GM12878 (cell line): ENCODE measurements at regions not wholly inside any gene's neighbourhood (a gene's known extent, or its start where the extent isn't known, plus 50 kb on each side); places are given as distances from the start of the nearest gene placed in this dataset.

Experiments used
- ATAC-seq: fragments of 200-7000 bp; cut with Tn5 transposase; 3 replicates; pipeline ENCODE4 v1.9.1; 2020; ENCODE audit warnings: mild to moderate bottlenecking, moderate library complexity
- BruUV-seq: library from RNA; stranded (reverse); fragments of 400-500 nt; replicated peaks from 2 replicates; lab custom pipeline; 2021; lab: Mats Ljungman, UMichigan
- CTCF ChIA-PET: fragments of 300-600 bp; sonication (Branson Sonifier 250); formaldehyde crosslinking; extraction: SDS; loops from one replicate; lab custom pipeline; 2021; ENCODE audit warnings: inconsistent platforms; lab: Yijun Ruan, JAX
- POLR2A ChIA-PET: fragments of 350-600 bp; formaldehyde crosslinking; extraction: SDS; loops from one replicate; lab custom pipeline; 2021; ENCODE audit warnings: inconsistent platforms; lab: Charles Lee
- RAD21 ChIA-PET: fragments of 300-600 bp; sonication (Branson Sonifier 250); formaldehyde crosslinking; loops from one replicate; lab custom pipeline; 2023; ENCODE audit warnings: antibody characterized with exemption; ENCODE audit not compliant: unreplicated experiment; lab: Charles Lee
- SMC1A ChIA-PET: fragments of 300-600 bp; sonication (Branson Sonifier 250); formaldehyde crosslinking; loops from one replicate; lab custom pipeline; 2023; ENCODE audit not compliant: unreplicated experiment, uncharacterized antibody; lab: Charles Lee
- DNase-seq: peaks from one replicate; pipeline ENCODE4 v3.0.0-alpha.2; 2011; ENCODE audit warnings: low read depth, low spot score
- FAIRE-seq: peaks from 3 replicates; lab custom pipeline; 2011; peaks lifted over from hg19 to GRCh38; lab: Jason Lieb, UNC
- H2AFZ ChIP-seq: 2 replicates; pipeline ENCODE4 v1.6.0; 2011; ENCODE audit warnings: low read depth, low read length, control low read depth; ENCODE audit not compliant: control insufficient read depth
- H3K27ac ChIP-seq: 2 replicates; pipeline ENCODE4 v1.5.1; 2011; ENCODE audit warnings: control low read depth; ENCODE audit not compliant: control insufficient read depth, insufficient read depth
- H3K27me3 ChIP-seq, 2 experiments: replicated peaks in 1 of 2; 2 replicates each; pipeline versions ENCODE4 v1.6.0 to v1.6.1; 2011; ENCODE audit warnings: low read length in 1 of 2; ENCODE audit not compliant: control insufficient read depth in 2 of 2, insufficient read depth in 2 of 2
- H3K36me3 ChIP-seq, 2 experiments: 2 replicates each; pipeline ENCODE4 v1.5.1; 2011; ENCODE audit warnings: low read length in 1 of 2; ENCODE audit not compliant: control insufficient read depth in 2 of 2, insufficient read depth in 2 of 2
- H3K4me1 ChIP-seq: 2 replicates; pipeline ENCODE4 v1.6.1; 2011; ENCODE audit warnings: mild to moderate bottlenecking, low read length, moderate library complexity, mixed read lengths; ENCODE audit not compliant: control insufficient read depth, insufficient read depth
- H3K4me2 ChIP-seq: 2 replicates; pipeline ENCODE4 v1.6.0; 2011; ENCODE audit warnings: control low read depth; ENCODE audit not compliant: control insufficient read depth, insufficient read depth
- H3K4me3 ChIP-seq: fragments of 200-600 bp; sonication (generic); 2 replicates; pipeline ENCODE4 v1.5.1; 2016
- H3K79me2 ChIP-seq: 2 replicates; pipeline ENCODE4 v1.6.0; 2011; ENCODE audit warnings: low read length; ENCODE audit not compliant: control insufficient read depth, insufficient read depth
- H3K9ac ChIP-seq: 2 replicates; pipeline ENCODE4 v1.8.0; 2011; ENCODE audit warnings: low read length, control low read depth, mixed read lengths; ENCODE audit not compliant: control insufficient read depth, insufficient read depth
- H3K9me3 ChIP-seq: replicated peaks from 3 replicates; pipeline ENCODE4 v1.5.1; 2011; ENCODE audit warnings: mild to moderate bottlenecking, low read length; ENCODE audit not compliant: control insufficient read depth, insufficient read depth
- H4K20me1 ChIP-seq: 2 replicates; pipeline ENCODE4 v1.6.0; 2011; ENCODE audit not compliant: control insufficient read depth, insufficient read depth
- ATF7 ChIP-seq: fragments of 450-650 bp; IDR thresholded peaks from 2 replicates; pipeline ENCODE4 v1.6.1; 2016; ENCODE audit warnings: low read depth, mild to moderate bottlenecking
- CHD2 ChIP-seq: IDR thresholded peaks from 2 replicates; pipeline ENCODE4 v1.6.1; 2011; ENCODE audit warnings: low read depth, low read length, improper control_type of control experiment, borderline replicate concordance
- EGR1 ChIP-seq, 2 experiments: IDR thresholded peaks; 1 replicate in 1 of 2; 2 replicates in 1 of 2; pipeline ENCODE4 v1.6.1; 2011 to 2012; ENCODE audit warnings: low read depth in 2 of 2, low read length in 2 of 2, borderline replicate concordance in 1 of 2, mild to moderate bottlenecking in 1 of 2, moderate library complexity in 1 of 2
- NFYB ChIP-seq: IDR thresholded peaks from 2 replicates; pipeline ENCODE4 v1.6.1; 2011; ENCODE audit warnings: low read depth, mild to moderate bottlenecking, low read length, improper control_type of control experiment, moderate library complexity; ENCODE audit not compliant: insufficient read depth
- WGBS: methylation state at CpG from one replicate; pipeline ENCODE4 v1.1.6; 2016; ENCODE audit warnings: low lambda C conversion rate; ENCODE audit not compliant: insufficient replicate concordance, insufficient coverage; ENCODE audit errors: missing lambda C conversion rate; 5-methylcytosine and 5-hydroxymethylcytosine counted together
- in situ Hi-C: fragments of 300-500 bp; cut with MboI; formaldehyde crosslinking; loops from 9 replicates; pipeline ENCODE4 v1.14.3; 2018; ENCODE audit warnings: mixed read lengths
- intact Hi-C: fragments of 100-400 bp; cut with micrococcal nuclease; formaldehyde crosslinking; loops from one replicate; pipeline ENCODE4 v1.14.2; 2022; ENCODE audit not compliant: unreplicated experiment
- TF ChIP-seq, protein P1 (sequence below): fragments of 450-650 bp; IDR thresholded peaks from 2 replicates; pipeline ENCODE4 v1.6.1; 2018; ENCODE audit warnings: mild to moderate bottlenecking, low read depth, moderate library complexity; ENCODE audit not compliant: partially characterized antibody
- TF ChIP-seq, protein P2 (sequence below): fragments of 450-650 bp; IDR thresholded peaks from 2 replicates; pipeline ENCODE4 v1.6.1; 2017; ENCODE audit warnings: borderline replicate concordance
- TF ChIP-seq, protein P3 (sequence below): IDR thresholded peaks from 2 replicates; pipeline ENCODE4 v1.6.1; 2012; ENCODE audit warnings: low read depth, low read length, improper control_type of control experiment

- TF ChIP-seq, protein P1, sequence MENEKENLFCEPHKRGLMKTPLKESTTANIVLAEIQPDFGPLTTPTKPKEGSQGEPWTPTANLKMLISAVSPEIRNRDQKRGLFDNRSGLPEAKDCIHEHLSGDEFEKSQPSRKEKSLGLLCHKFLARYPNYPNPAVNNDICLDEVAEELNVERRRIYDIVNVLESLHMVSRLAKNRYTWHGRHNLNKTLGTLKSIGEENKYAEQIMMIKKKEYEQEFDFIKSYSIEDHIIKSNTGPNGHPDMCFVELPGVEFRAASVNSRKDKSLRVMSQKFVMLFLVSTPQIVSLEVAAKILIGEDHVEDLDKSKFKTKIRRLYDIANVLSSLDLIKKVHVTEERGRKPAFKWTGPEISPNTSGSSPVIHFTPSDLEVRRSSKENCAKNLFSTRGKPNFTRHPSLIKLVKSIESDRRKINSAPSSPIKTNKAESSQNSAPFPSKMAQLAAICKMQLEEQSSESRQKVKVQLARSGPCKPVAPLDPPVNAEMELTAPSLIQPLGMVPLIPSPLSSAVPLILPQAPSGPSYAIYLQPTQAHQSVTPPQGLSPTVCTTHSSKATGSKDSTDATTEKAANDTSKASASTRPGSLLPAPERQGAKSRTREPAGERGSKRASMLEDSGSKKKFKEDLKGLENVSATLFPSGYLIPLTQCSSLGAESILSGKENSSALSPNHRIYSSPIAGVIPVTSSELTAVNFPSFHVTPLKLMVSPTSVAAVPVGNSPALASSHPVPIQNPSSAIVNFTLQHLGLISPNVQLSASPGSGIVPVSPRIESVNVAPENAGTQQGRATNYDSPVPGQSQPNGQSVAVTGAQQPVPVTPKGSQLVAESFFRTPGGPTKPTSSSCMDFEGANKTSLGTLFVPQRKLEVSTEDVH = no peak
- TF ChIP-seq, protein P2, sequence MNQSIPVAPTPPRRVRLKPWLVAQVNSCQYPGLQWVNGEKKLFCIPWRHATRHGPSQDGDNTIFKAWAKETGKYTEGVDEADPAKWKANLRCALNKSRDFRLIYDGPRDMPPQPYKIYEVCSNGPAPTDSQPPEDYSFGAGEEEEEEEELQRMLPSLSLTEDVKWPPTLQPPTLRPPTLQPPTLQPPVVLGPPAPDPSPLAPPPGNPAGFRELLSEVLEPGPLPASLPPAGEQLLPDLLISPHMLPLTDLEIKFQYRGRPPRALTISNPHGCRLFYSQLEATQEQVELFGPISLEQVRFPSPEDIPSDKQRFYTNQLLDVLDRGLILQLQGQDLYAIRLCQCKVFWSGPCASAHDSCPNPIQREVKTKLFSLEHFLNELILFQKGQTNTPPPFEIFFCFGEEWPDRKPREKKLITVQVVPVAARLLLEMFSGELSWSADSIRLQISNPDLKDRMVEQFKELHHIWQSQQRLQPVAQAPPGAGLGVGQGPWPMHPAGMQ = no peak
- TF ChIP-seq, protein P3, sequence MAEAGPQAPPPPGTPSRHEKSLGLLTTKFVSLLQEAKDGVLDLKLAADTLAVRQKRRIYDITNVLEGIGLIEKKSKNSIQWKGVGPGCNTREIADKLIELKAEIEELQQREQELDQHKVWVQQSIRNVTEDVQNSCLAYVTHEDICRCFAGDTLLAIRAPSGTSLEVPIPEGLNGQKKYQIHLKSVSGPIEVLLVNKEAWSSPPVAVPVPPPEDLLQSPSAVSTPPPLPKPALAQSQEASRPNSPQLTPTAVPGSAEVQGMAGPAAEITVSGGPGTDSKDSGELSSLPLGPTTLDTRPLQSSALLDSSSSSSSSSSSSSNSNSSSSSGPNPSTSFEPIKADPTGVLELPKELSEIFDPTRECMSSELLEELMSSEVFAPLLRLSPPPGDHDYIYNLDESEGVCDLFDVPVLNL = no peak
- TF ChIP-seq ATF7 (no peak), CHD2 (no peak), NFYB (no peak), EGR1 (IDR thresholded peaks at IDR 0.05; ENCODE audit: borderline replicate concordance in 1 of 2, low read depth in 2 of 2, low read length in 2 of 2) (no peak)
- FAIRE-seq (no peak), ATAC-seq (no peak), DNase-seq (no peak)
- Histone ChIP-seq H3K4me1 (no peaks in the 10 kb centered on the region), H3K9ac (no peak overlapping the region), H3K27ac (no peak overlapping the region), H2AFZ (no peak overlapping the region), H3K36me3 (no peaks in the 10 kb centered on the region), H3K9me3 (no peaks in the 10 kb centered on the region; the same call in 2 of the 3 replicates), H3K4me2 (no peak overlapping the region), H3K4me3 (no peak overlapping the region), H4K20me1 (no peaks in the 10 kb centered on the region), H3K79me2 (no peaks in the 10 kb centered on the region), H3K27me3 (no peaks in the 10 kb centered on the region)
- ChIA-PET POLR2A (no interaction called here), CTCF (interaction anchor here (0.6 kb wide), 1 partner anchor 1917 kb away, joined by 3 read pairs; no protein-coding TSS in a partner anchor), RAD21 (no interaction called here), SMC1A (interaction anchor here (0.9 to 1.0 kb wide), 2 partner anchors 9 to 226 kb away, joined by 3 read pairs; no protein-coding TSS in a partner anchor)
- in situ Hi-C loops = no loop called here
- intact Hi-C loops = no loop called here
- no TSS peak for BruUV-seq
- 0% methylated on average over 1 of the region's 1 CpG for WGBS
These were observed 341.3 kb downstream of the RASEF start for GRCh38 chr9:82721593-82721992.
